ENCODE measurements at regions not wholly inside any gene's neighbourhood (a gene's known extent, or its start where the extent isn't known, plus 50 kb on each side); places are given as distances from the start of the nearest gene placed in this dataset.

GRCh38 chr6:23250556-23250955, 681.2 kb downstream of the HDGFL1 start:
- Histone ChIP-seq H3F3A (ENCODE audit: insufficient read depth, low read length, poor library complexity, severe bottlenecking) (no peaks in the 10 kb centered on the region), H3K36me3 (ENCODE audit: insufficient read depth, low read length) (no peaks in the 10 kb centered on the region), H3K27me3 (ENCODE audit: insufficient read depth, low read depth, low read length) (no peaks in the 10 kb centered on the region), H3K4me2 (ENCODE audit: low read length) (no peak overlapping the region), H3K9me3 (ENCODE audit: low read length) (no peaks in the 10 kb centered on the region), H3K27ac (ENCODE audit: low read length) (no peak overlapping the region), H3K4me3 (ENCODE audit: low read length) (no peak overlapping the region), H3K9ac (ENCODE audit: low read length) (no peak overlapping the region), H4K20me1 (ENCODE audit: insufficient read depth) (no peaks in the 10 kb centered on the region), H2AFZ (ENCODE audit: low read depth, low read length) (no peak overlapping the region), H3K9me2 (ENCODE audit: insufficient read depth, low read length) (no peaks in the 10 kb centered on the region), H3K79me2 (replicated peaks; ENCODE audit: insufficient read depth, low read length) (no peaks in the 10 kb centered on the region)
- TF ChIP-seq SMC3 (conservative IDR thresholded peaks at IDR 0.05; ENCODE audit: poor library complexity) (no peak), REST (IDR thresholded peaks at IDR 0.05; ENCODE audit: borderline replicate concordance) (no peak), EZH2 (IDR thresholded peaks at IDR 0.05; ENCODE audit: borderline replicate concordance, insufficient read depth, low read length, poor library complexity, severe bottlenecking) (no peak)
- TF ChIP-seq, protein P1, sequence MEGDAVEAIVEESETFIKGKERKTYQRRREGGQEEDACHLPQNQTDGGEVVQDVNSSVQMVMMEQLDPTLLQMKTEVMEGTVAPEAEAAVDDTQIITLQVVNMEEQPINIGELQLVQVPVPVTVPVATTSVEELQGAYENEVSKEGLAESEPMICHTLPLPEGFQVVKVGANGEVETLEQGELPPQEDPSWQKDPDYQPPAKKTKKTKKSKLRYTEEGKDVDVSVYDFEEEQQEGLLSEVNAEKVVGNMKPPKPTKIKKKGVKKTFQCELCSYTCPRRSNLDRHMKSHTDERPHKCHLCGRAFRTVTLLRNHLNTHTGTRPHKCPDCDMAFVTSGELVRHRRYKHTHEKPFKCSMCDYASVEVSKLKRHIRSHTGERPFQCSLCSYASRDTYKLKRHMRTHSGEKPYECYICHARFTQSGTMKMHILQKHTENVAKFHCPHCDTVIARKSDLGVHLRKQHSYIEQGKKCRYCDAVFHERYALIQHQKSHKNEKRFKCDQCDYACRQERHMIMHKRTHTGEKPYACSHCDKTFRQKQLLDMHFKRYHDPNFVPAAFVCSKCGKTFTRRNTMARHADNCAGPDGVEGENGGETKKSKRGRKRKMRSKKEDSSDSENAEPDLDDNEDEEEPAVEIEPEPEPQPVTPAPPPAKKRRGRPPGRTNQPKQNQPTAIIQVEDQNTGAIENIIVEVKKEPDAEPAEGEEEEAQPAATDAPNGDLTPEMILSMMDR (IDR thresholded peaks at IDR 0.05; ENCODE audit: poor library complexity, severe bottlenecking), result no peak

DNA sequence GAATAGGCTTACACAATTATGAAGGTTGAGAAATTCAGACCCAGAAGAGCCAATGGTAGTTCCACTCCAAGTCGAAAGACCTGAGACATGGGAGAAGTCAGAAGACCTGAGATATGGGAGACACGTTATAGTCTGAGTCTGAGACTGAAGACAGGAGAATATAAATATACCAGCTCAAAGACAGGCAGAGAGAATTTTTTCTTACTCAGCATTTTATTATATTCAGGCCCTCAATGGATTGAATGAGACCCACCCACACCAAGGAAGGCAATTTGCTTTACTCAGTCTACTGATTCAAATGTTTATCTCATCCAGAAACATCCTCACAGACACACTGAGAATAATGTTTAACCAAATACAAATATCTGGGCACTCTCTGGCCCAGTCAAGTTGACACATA, 693.5 kb downstream of the HDGFL1 start:
- Histone ChIP-seq H2AFZ (ENCODE audit: low read depth, low read length) (no peak overlapping the region), H3K9ac (ENCODE audit: low read length) (no peak overlapping the region), H3K27me3 (ENCODE audit: insufficient read depth, low read depth, low read length) (no peaks in the 10 kb centered on the region), H3F3A (ENCODE audit: insufficient read depth, low read length, poor library complexity, severe bottlenecking) (no peaks in the 10 kb centered on the region), H3K36me3 (ENCODE audit: insufficient read depth, low read length) (no peaks in the 10 kb centered on the region), H3K9me3 (ENCODE audit: low read length) (no peaks in the 10 kb centered on the region), H3K4me3 (ENCODE audit: low read length) (no peak overlapping the region), H3K9me2 (ENCODE audit: insufficient read depth, low read length) (no peaks in the 10 kb centered on the region), H3K79me2 (replicated peaks; ENCODE audit: insufficient read depth, low read length) (no peaks in the 10 kb centered on the region), H3K4me2 (ENCODE audit: low read length) (no peak overlapping the region), H4K20me1 (ENCODE audit: insufficient read depth) (no peaks in the 10 kb centered on the region), H3K27ac (ENCODE audit: low read length) (no peak overlapping the region)
- no peak for TF ChIP-seq EP300 (conservative IDR thresholded peaks at IDR 0.05; ENCODE audit: poor library complexity, severe bottlenecking)
- TF ChIP-seq, protein P1 (IDR thresholded peaks at IDR 0.05; ENCODE audit: poor library complexity, severe bottlenecking), result no peak
- TF ChIP-seq REST (IDR thresholded peaks at IDR 0.05; ENCODE audit: borderline replicate concordance), result no peak
- TF ChIP-seq POLR2AphosphoS5 (IDR thresholded peaks at IDR 0.05), result no peak
- TF ChIP-seq EZH2 (IDR thresholded peaks at IDR 0.05; ENCODE audit: borderline replicate concordance, insufficient read depth, low read length, poor library complexity, severe bottlenecking), result no peak
- TF ChIP-seq MXI1 (conservative IDR thresholded peaks at IDR 0.05; ENCODE audit: poor library complexity, severe bottlenecking), result no peak
- TF ChIP-seq RAD21 (conservative IDR thresholded peaks at IDR 0.05), result no peak
- no peak for TF ChIP-seq SMC3 (conservative IDR thresholded peaks at IDR 0.05; ENCODE audit: poor library complexity)
- no peak for TF ChIP-seq TAF1 (IDR thresholded peaks at IDR 0.05; ENCODE audit: low read depth)

Measured in neural cell (in vitro differentiated cells).